AG09319 (cell line): ENCODE measurements at regions not wholly inside any gene's neighbourhood (a gene's known extent, or its start where the extent isn't known, plus 50 kb on each side); places are given as distances from the start of the nearest gene placed in this dataset.

Experiments used
- DNase-seq: peaks from one replicate; pipeline ENCODE4 v3.0.0-alpha.2; 2010; ENCODE audit warnings: low read depth; ENCODE audit errors: extremely low read depth
- CTCF ChIP-seq: IDR thresholded peaks from 2 replicates; pipeline ENCODE4 v1.5.1; 2011; ENCODE audit warnings: low read depth, mild to moderate bottlenecking, inconsistent platforms, low read length, moderate library complexity

GRCh38 chr12:43038991-43039390 lies 449.4 kb upstream of the PRICKLE1 start:
- no peak for DNase-seq
- TF ChIP-seq CTCF: no peak

GRCh38 chr12:43029971-43030370 lies 440.4 kb upstream of the PRICKLE1 start:
- TF ChIP-seq CTCF: no peak

GRCh38 chr12:43028826-43029225 lies 439.3 kb upstream of the PRICKLE1 start:
- no peak for DNase-seq
- TF ChIP-seq CTCF: no peak

More at GRCh38 chr12:43029971-43030370, 440.4 kb upstream of the PRICKLE1 start:
- no peak for DNase-seq

- no peak for TF ChIP-seq CTCF
- DNase-seq: no peak
These were observed 433.3 kb upstream of the PRICKLE1 start for GRCh38 chr12:43022838-43023237.

- no peak for TF ChIP-seq CTCF
- no peak for DNase-seq
These were observed 425.7 kb upstream of the PRICKLE1 start for GRCh38 chr12:43015090-43015737.

- no peak for TF ChIP-seq CTCF
These were observed 421.9 kb upstream of the PRICKLE1 start for GRCh38 chr12:43011383-43011926.

GRCh38 chr12:43009846-43010240 lies 420.3 kb upstream of the PRICKLE1 start:
- no peak for DNase-seq
- TF ChIP-seq CTCF: no peak

More at GRCh38 chr12:43011383-43011926, 421.9 kb upstream of the PRICKLE1 start:
- DNase-seq: no peak
